ENCODE measurements at regions not wholly inside any gene's neighbourhood (a gene's known extent, or its start where the extent isn't known, plus 50 kb on each side); places are given as distances from the start of the nearest gene placed in this dataset.
"Not testable (repeated sequence)": the region's sequence is repeated elsewhere in the genome, so short reads cannot be mapped to it uniquely, and the experiment has no call there.

DNA sequence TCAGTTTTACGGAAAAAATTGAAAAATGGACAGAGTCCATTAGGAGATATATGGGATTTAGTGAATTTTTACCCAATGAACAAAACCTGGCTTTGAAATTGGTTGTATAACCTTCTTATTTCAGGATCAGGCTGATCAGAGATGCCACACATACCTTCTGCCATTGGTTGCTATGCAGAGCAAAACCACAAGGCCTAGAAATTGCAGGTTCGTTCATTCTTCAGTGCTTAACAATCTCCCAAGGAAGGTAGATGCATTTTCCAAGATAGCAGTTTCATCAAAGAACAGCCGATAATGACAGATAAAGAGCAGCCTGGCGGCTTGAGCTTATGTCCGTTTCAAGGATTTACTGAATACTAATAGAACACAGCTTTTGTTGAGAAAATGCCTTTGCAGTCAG lies 868.8 kb downstream of the EPHA4 start:
- no peak for DNase-seq (ENCODE audit: low spot score)

DNA sequence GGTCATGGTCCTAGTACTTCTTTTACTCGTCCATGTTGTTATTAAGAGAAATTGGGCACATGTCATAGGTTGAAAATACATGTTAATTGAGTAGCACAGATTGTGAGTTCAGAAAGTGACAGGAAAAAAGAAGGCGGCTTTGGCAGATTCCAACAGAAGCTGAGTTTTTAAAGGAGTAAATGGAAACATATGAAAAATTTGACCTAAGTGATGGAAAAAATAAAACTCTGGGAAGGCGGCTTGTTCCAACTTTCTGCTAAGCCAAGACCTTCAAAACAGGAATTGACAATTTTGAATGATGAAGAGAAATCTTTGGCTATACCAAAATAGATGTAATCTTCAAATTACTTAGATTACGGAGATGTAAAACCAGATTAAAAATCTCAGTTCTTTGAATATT lies 868.0 kb downstream of the EPHA4 start:
- DNase-seq (ENCODE audit: low spot score) = no peak

DNA sequence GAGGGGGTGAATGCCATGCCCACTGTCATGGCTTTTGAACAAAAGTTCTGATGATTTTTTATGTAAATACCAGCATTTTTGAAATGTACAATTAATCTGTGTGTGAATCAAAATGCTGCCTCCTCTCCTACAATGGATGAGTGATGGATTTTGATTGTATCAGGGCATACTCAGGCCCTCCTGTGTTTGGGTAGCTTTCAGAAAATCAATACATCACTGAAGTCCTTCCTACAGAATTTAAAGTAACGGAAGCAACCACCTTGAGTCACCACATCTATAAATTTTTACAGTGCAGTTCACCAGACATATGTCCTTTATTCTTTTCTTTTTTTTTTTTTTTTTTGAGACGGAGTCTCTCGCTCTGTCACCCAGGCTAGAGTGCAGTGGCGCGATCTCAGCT lies 867.3 kb downstream of the EPHA4 start:
- no peak for DNase-seq (ENCODE audit: low spot score)

DNA sequence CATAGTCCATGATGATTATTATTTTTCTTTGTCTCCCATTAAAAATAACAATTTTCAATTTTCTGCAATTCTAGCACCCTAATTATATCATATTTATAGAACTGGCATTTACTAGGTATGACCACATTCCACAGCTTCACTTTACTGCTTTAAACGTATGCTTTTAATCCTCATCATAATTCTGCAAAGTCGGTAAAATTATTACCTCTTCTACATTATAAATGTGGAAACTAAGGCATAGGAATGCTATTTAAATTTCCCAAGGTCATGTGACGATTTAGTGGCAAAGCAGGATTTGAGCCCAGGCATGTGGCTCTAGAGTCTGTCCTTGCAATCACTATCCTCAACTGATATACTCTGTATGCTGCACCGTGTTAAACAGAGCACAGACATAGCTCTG lies 866.4 kb downstream of the EPHA4 start:
- DNase-seq (ENCODE audit: low spot score) = no peak

DNA sequence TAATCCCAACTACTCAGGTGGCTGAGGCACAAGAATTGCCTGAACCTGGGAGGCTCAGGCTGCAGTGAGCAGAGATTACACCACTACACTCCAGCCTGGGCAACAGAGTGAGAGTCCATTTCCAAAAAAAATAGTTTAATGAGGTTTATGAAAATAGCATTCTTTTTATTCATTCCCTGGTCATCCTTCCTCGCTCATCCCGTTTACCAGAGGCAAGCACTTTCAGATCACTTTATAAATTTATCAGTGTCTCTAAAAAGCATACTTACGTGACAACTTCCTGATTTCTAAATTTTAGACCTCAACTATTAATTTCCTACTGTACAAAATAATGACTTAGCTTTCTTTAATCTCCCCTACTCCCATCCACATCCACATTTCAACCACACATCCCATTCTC lies 864.8 kb downstream of the EPHA4 start:
- DNase-seq (ENCODE audit: low spot score) = no peak

DNA sequence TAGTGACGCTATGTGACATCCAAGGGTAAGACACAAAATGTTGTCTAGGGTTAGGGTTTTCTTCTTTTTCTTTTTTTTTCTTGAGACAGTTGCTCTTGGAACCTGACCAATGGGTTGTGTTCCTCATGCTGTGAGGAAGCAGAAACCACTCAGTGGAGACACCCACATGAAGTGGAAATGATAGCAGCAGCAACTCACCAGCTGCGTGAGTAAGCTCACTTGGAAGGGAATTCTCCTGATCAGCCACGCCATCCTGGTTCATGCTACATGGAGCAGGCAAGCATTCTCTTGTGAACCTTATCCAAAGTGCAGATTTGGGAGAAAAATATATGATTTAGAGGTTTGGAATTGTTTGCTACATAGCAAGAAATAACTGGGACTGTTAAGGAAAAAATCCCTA lies 863.7 kb downstream of the EPHA4 start:
- no peak for DNase-seq (ENCODE audit: low spot score)

- no peak for DNase-seq (ENCODE audit: low spot score)
Observed at GRCh38 chr2:220717283-220717682, 854.8 kb downstream of the EPHA4 start.

- peak; percentile 4 for DNase-seq (ENCODE audit: low spot score)
Observed at GRCh38 chr2:220736778-220737177, 835.3 kb downstream of the EPHA4 start.

GRCh38 chr2:220743203-220743602 lies 828.9 kb downstream of the EPHA4 start:
- DNase-seq (ENCODE audit: low spot score) = no peak

GRCh38 chr2:220744861-220745260 lies 827.2 kb downstream of the EPHA4 start:
- no peak for DNase-seq (ENCODE audit: low spot score)

DNA sequence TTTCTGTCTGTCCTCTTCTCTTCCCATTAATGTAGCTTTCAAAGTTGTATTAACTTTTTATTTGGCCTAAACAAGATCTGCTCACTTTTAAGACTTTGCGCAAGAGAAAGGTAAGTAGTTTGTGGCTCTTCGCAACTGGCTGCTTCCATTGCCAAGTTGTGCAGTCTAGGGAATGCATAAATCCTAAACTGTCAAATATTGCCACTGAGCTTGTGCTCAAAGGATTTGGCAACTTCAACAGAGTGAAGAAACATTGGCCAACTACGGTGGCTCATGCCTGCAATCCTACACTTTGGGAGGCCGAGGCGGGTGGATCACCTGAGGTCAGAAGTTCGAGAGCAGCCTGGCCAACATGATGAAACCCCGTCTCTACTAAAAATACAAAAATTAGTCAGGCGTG lies 826.4 kb downstream of the EPHA4 start:
- no peak for DNase-seq (ENCODE audit: low spot score)

- DNase-seq (ENCODE audit: low spot score) = no peak
Observed at GRCh38 chr2:220747736-220748135, 824.4 kb downstream of the EPHA4 start.

GRCh38 chr2:220748875-220749479 lies 823.1 kb downstream of the EPHA4 start:
- DNase-seq (ENCODE audit: low spot score) = no peak

- no peak for DNase-seq (ENCODE audit: low spot score)
Observed at GRCh38 chr2:220753486-220753885, 818.6 kb downstream of the EPHA4 start.

DNA sequence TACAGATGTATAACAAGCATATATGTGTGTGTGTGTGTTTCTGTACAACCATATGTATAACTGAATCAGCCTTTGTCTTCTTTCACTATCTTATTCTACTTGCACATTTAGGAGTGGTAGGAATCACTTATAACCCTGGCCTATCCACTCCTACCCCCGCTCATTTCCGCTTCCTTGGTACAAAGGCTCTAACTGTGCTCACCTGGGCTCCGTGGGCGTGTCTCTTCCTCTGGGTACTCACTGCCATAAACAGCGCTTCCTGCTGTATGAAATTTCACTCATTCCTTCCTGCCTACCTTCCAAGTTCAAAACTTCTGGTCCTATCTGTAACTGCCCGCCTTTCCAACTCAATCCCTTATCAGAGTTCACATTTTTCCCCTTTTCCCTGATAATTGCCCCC lies 815.5 kb downstream of the EPHA4 start:
- DNase-seq (ENCODE audit: low spot score) = no peak

DNA sequence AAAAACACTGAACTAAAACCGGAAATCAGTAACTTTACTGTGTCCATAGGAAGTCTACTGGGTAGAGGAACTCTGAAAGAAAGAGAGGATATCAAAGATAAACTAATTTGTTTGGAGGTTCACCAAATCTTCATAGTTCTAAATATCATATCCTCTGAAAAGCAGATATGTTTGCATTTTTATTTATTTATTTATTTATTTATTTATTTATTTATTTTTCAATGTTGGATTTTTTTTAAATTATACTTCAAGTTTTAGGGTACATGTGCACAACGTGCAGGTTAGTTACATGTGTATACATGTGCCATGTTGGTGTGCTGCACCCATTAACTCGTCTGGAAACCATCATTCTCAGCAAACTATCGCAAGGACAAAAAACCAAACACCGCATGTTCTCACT lies 813.7 kb downstream of the EPHA4 start:
- not testable (repeated sequence) for DNase-seq (ENCODE audit: low spot score)

DNA sequence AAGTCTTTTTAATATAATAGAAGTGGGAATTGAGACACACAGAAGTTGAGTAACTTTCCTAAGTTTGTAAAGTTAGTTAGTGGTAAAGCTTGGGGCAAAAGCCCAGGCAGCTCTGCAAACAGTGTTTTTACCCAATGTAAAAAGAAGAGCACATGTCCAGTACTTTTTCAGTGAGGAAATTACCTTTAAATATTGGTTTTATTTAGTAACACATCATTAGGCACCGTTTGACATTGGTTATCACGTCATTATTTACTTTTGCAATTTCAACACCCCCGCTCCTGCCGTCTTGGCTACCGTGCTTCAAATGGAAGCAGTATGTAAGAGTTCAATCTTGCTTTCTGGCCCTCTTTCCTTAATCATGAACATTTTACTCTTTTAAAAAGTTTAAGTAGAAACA lies 807.9 kb downstream of the EPHA4 start:
- DNase-seq (ENCODE audit: low spot score) = no peak

DNA sequence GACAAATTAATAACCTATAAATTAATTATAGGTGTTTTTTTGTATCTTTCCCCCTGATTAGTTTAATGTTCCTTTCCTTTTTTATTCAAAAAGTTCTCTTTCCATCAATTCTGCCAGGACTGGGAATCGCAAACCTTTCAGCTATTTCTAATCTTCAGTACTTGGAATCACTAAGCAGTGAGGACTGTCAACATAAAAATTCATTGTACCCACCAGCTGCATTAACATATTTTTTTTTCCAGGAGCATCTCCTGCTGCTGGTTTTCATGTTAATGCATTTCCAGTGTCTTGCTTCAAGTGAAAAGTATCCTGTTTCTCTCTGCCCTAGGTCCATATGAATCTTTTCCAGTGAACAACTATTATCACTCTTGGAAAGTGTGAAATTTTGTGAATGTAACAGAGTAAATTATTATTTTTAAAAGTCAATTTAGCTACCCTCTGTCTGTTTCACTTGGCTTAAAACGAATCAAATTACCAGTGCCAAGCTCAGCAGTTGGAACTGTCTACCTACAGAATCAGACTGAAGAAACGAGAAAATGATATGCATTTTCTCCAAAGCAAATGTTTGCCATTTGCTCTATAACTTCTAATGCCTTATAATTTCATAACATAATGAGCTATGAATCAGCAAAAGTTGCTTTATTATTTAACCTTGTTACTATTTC lies 804.4 kb downstream of the EPHA4 start:
- no peak for DNase-seq (ENCODE audit: low spot score)

DNA sequence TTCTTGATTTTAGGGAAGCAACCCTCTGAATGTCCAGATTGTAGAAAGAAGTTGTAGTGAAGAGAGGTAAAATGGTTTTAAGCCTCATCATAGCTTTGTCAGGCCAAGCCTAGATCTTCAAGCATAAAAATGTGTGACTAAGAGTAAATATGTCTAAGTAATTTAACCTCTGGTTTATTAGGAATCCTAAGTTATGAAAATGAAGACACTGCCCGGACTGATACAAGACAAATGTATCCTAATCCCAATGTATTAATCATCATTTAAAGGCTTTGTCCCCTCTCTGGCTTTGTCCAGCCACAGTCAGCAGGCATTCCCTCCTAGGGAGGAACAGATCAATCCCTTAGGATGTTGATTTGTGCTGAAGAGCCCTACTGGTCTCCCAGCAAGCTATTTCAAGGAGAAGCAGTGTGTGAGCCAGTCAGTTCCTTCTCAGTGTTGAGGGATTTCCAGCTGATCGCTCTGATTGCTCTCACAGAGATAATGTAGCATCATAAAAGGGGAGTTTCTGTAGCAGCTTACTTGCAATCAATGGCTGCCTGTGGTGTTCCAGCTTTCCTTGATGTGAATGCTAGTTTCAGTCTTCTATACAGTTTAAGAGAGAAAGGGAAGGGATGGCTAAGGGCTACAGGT lies 796.1 kb downstream of the EPHA4 start:
- no peak for DNase-seq (ENCODE audit: low spot score)

GRCh38 chr2:220779076-220779475 lies 793.0 kb downstream of the EPHA4 start:
- DNase-seq (ENCODE audit: low spot score) = not testable (repeated sequence)

DNA sequence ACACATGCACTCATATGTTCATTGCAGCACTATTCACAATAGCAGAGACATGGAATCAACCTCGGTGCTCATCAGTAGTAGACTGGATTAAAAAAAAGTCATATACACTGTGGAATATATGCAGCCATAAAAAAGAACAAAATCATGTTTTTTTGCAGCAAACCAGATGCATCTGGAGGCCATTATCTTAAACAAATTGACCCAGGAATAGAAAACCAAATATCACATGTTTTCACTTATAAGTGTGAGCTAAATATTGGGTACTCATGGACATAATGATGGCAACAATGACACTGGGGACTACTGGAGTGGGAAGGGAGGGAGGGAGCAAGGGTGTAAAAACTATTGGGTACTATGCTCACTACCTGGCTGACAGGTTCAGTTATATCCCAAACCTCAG lies 792.6 kb downstream of the EPHA4 start:
- no peak for DNase-seq (ENCODE audit: low spot score)

DNA sequence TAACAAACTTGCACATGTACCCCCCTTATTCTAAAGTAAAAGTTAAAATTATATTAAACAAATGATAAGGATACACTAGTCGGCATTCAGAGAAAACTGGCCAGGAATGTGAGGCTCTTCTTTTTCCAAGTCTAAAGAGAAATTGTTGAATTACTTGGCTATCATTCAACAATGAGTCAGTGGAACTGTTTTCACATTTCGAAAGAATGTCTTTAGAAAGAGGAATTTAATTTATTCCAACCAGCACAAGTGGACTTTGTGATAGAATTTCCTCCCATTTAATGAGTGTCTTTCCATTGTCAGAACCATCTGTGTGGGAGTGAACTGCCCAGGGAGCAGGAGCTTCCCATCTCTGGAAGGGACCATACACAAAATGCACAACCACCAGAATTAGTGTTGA lies 792.2 kb downstream of the EPHA4 start:
- no peak for DNase-seq (ENCODE audit: low spot score)

DNA sequence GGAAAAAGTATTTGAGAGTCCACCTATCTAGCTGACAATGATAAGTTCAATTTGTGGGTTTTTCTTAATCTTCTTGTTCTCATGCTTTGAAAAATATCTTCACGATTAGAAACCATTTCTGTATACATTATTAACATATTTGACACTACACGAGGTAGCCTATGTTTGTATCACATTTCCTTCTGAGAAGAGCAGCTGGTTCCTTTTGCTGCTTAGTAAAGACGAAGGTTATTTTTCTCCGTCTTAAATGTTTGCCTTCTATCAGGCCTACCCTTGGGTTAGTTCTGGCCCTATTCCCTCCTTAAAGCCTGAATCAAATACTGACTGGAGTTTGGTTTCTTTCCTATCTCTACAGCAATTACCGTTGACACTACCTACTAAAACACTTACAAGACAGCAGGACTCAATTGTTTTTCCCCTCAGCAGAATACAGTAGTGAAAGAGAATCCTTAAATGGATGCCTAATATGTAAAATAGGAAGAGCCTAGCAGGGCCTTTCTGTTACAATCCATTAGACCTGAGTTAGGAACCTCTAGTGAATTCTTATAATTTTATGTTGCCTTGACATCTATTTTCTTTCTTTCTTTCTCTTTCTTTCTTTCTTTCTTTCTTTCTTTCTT lies 790.4 kb downstream of the EPHA4 start:
- no peak for DNase-seq (ENCODE audit: low spot score)
